SK-N-SH treated with all-trans-retinoic acid at 6 μM for 48 hours (cell line): ENCODE measurements at regions not wholly inside any gene's neighbourhood (a gene's known extent, or its start where the extent isn't known, plus 50 kb on each side); places are given as distances from the start of the nearest gene placed in this dataset.

ENCODE experiments used
- ARNTL ChIP-seq: fragments of 450-650 bp; formaldehyde crosslinking; IDR thresholded peaks from 2 replicates; pipeline ENCODE4 v1.5.0; 2020; ENCODE audit warnings: low read depth, mild to moderate bottlenecking, moderate library complexity, borderline replicate concordance
- CREB5 ChIP-seq: fragments of 250-450 bp; sonication (Bioruptor Pico); IDR thresholded peaks from 2 replicates; pipeline ENCODE4 v1.5.1; 2020; ENCODE audit warnings: low read depth, mild to moderate bottlenecking, moderate library complexity
- CSRNP3 ChIP-seq: fragments of 250-450 bp; sonication (Bioruptor Pico); IDR thresholded peaks from 2 replicates; pipeline ENCODE4 v1.5.1; 2021; ENCODE audit warnings: mild to moderate bottlenecking, moderate library complexity
- ESRRG ChIP-seq: fragments of 250-450 bp; sonication (Bioruptor Pico); IDR thresholded peaks from 2 replicates; pipeline ENCODE4 v1.6.1; 2021; ENCODE audit warnings: mild to moderate bottlenecking
- ISL1 ChIP-seq: fragments of 250-450 bp; sonication (Bioruptor Pico); IDR thresholded peaks from 2 replicates; pipeline ENCODE4 v2.1.2; 2022; ENCODE audit warnings: mild to moderate bottlenecking, moderate library complexity
- PATZ1 ChIP-seq: fragments of 250-450 bp; sonication (Bioruptor Pico); IDR thresholded peaks from 2 replicates; pipeline ENCODE4 v1.8.0; 2020; ENCODE audit warnings: mild to moderate bottlenecking, moderate library complexity, borderline replicate concordance
- POU6F1 ChIP-seq: fragments of 250-450 bp; sonication (Bioruptor Pico); IDR thresholded peaks from 2 replicates; pipeline ENCODE4 v1.8.0; 2021; ENCODE audit warnings: low read depth, mild to moderate bottlenecking, moderate library complexity, borderline replicate concordance
- PPARA ChIP-seq: fragments of 250-450 bp; sonication (Bioruptor Pico); IDR thresholded peaks from 2 replicates; pipeline ENCODE4 v1.5.0; 2020; ENCODE audit warnings: mild to moderate bottlenecking, borderline replicate concordance
- RARB ChIP-seq: fragments of 250-450 bp; sonication (Bioruptor Pico); IDR thresholded peaks from 2 replicates; pipeline ENCODE4 v1.8.0; 2021; ENCODE audit warnings: mild to moderate bottlenecking, moderate library complexity
- ZC3H10 ChIP-seq: fragments of 250-450 bp; sonication (Bioruptor Pico); IDR thresholded peaks from 2 replicates; pipeline ENCODE4 v1.5.1; 2021; ENCODE audit warnings: mild to moderate bottlenecking, moderate library complexity
- ZFP3 ChIP-seq: fragments of 250-450 bp; sonication (Bioruptor Pico); IDR thresholded peaks from 2 replicates; pipeline ENCODE4 v1.5.0; 2020; ENCODE audit warnings: mild to moderate bottlenecking, moderate library complexity
- ZFP30 ChIP-seq: fragments of 450-650 bp; formaldehyde crosslinking; IDR thresholded peaks from 2 replicates; pipeline ENCODE4 v1.5.0; 2022; ENCODE audit warnings: mild to moderate bottlenecking, moderate library complexity
- ZNF565 ChIP-seq: fragments of 450-650 bp; formaldehyde crosslinking; conservative IDR thresholded peaks from 2 replicates; pipeline ENCODE4 v1.5.0; 2020; ENCODE audit warnings: low read depth, mild to moderate bottlenecking, moderate library complexity

GRCh38 chr2:4354164-4354563 lies 650.8 kb downstream of the DCDC2C start:
- no peak for TF ChIP-seq ZNF565 (CRISPR knock-in tag)
- no peak for TF ChIP-seq PATZ1 (CRISPR knock-in tag)
- TF ChIP-seq ZFP30, result no peak
- TF ChIP-seq RARB (CRISPR knock-in tag), result no peak
- no peak for TF ChIP-seq ESRRG (CRISPR knock-in tag)
- no peak for TF ChIP-seq ZFP3 (CRISPR knock-in tag)
- TF ChIP-seq CREB5 (CRISPR knock-in tag), result no peak
- no peak for TF ChIP-seq ZC3H10 (CRISPR knock-in tag)
- no peak for TF ChIP-seq ARNTL
- no peak for TF ChIP-seq ISL1 (CRISPR knock-in tag)
- no peak for TF ChIP-seq CSRNP3 (CRISPR knock-in tag)
- no peak for TF ChIP-seq POU6F1 (CRISPR knock-in tag)
- no peak for TF ChIP-seq PPARA (CRISPR knock-in tag)
